HCT116 (cell line): ENCODE measurements at regions not wholly inside any gene's neighbourhood (a gene's known extent, or its start where the extent isn't known, plus 50 kb on each side); places are given as distances from the start of the nearest gene placed in this dataset.

Experiments
- ATAC-seq: fragments of 200-7000 bp; cut with Tn5 transposase; 2 replicates; pipeline ENCODE4 v1.9.1; 2020; ENCODE audit warnings: mild to moderate bottlenecking, moderate library complexity
- BruUV-seq: library from RNA; stranded (reverse); fragments of 400-500 nt; replicated peaks from 2 replicates; lab custom pipeline; 2021; lab: Mats Ljungman, UMichigan
- CTCF ChIA-PET: fragments of 300-600 bp; sonication (Branson Sonifier 250); formaldehyde crosslinking; loops from one replicate; lab custom pipeline; 2021; ENCODE audit warnings: antibody characterized with exemption; lab: Charles Lee
- POLR2A ChIA-PET: fragments of 300-600, 350-600 bp; sonication (Branson Sonifier 250); formaldehyde crosslinking; loops from one replicate; lab custom pipeline; 2021; ENCODE audit warnings: antibody characterized with exemption; lab: Charles Lee
- RAD21 ChIA-PET, 2 experiments: fragments of 300-600 bp; sonication (Branson Sonifier 250); formaldehyde crosslinking; loops; one replicate each; lab custom pipeline; 2023; ENCODE audit warnings: low total read pairs in 2 of 2; ENCODE audit not compliant: uncharacterized antibody in 2 of 2, unreplicated experiment in 2 of 2, low non-redundant PET in 1 of 2; lab: Charles Lee
- DNase-seq: peaks from one replicate; pipeline ENCODE4 v3.0.0-alpha.2; 2010; ENCODE audit warnings: low read depth, low spot score
- H2AFZ ChIP-seq: fragments of 200-600 bp; shearing (Covaris generic), sonication (generic); 2 replicates; pipeline ENCODE4 v1.6.1; 2017; ENCODE audit warnings: low read depth, mixed run types, mixed read lengths, antibody characterized with exemption, low read length; ENCODE audit not compliant: poor library complexity, severe bottlenecking
- H3K27ac ChIP-seq: 2 replicates; pipeline ENCODE4 v1.5.1; 2012; ENCODE audit warnings: low read depth, low read length
- H3K27me3 ChIP-seq: fragments of 200-600 bp; sonication (generic); 2 replicates; pipeline ENCODE4 v1.6.1; 2016; ENCODE audit warnings: mixed run types, low read length, mixed read lengths; ENCODE audit not compliant: insufficient read depth
- H3K36me3 ChIP-seq, 2 experiments: fragments of 200-500 bp in 1 of 2; fragments of 200-600 bp in 1 of 2; sonication (Bioruptor generic) in 1 of 2; sonication (generic) in 1 of 2; 2 replicates each; pipeline versions ENCODE4 v1.5.1 to v1.6.1; 2014 to 2016; ENCODE audit warnings: low read length in 2 of 2, inconsistent platforms in 1 of 2, mixed read lengths in 1 of 2, mixed run types in 1 of 2; ENCODE audit not compliant: insufficient read depth in 2 of 2, control insufficient read depth in 1 of 2
- H3K4me1 ChIP-seq, 2 experiments: fragments of 200-600 bp in 1 of 2; sonication (generic) in 1 of 2; 2 replicates each; pipeline versions ENCODE4 v1.5.1 to v1.6.1; 2012 to 2017; ENCODE audit warnings: low read length in 2 of 2, inconsistent platforms in 1 of 2, mild to moderate bottlenecking in 1 of 2, mixed read lengths in 1 of 2, mixed run types in 1 of 2, moderate library complexity in 1 of 2; ENCODE audit not compliant: insufficient read depth in 2 of 2, control insufficient read depth in 1 of 2
- H3K4me2 ChIP-seq: fragments of 200-600 bp; sonication (generic); 2 replicates; pipeline ENCODE4 v1.6.1; 2017; ENCODE audit warnings: mixed run types, low read length, mixed read lengths
- H3K4me3 ChIP-seq, 2 experiments: fragments of 200-600 bp in 1 of 2; sonication (generic) in 1 of 2; replicated peaks in 1 of 2; 2 replicates each; pipeline ENCODE4 v1.5.1; 2011 to 2016; ENCODE audit warnings: low read length in 2 of 2, control low read depth in 1 of 2, low read depth in 1 of 2, mild to moderate bottlenecking in 1 of 2, mixed read lengths in 1 of 2, mixed run types in 1 of 2
- H3K79me2 ChIP-seq: fragments of 200-600 bp; sonication (generic); 2 replicates; pipeline ENCODE4 v1.6.1; 2017; ENCODE audit warnings: mild to moderate bottlenecking, mixed run types, low read length, moderate library complexity, mixed read lengths; ENCODE audit not compliant: insufficient read depth
- H3K9ac ChIP-seq: fragments of 200-600 bp; sonication (generic); 2 replicates; pipeline ENCODE4 v1.6.1; 2016; ENCODE audit warnings: low read length, mixed read lengths
- H3K9me2 ChIP-seq: fragments of 200-600 bp; sonication (generic), shearing (Covaris generic); 2 replicates; pipeline ENCODE4 v1.6.1; 2017; ENCODE audit warnings: mixed run types, mild to moderate bottlenecking, moderate library complexity; ENCODE audit not compliant: insufficient read depth
- H3K9me3 ChIP-seq, 2 experiments: fragments of 200-500 bp in 1 of 2; fragments of 200-600 bp in 1 of 2; sonication (Bioruptor generic) in 1 of 2; sonication (generic) in 1 of 2; 2 replicates each; pipeline ENCODE4 v1.6.1; 2014 to 2017; ENCODE audit warnings: low read length in 2 of 2, mixed read lengths in 2 of 2, inconsistent platforms in 1 of 2, low read depth in 1 of 2, mild to moderate bottlenecking in 1 of 2, mixed run types in 1 of 2, moderate library complexity in 1 of 2; ENCODE audit not compliant: control insufficient read depth in 1 of 2, insufficient read depth in 1 of 2
- H4K20me1 ChIP-seq: fragments of 200-600 bp; sonication (generic), shearing (Covaris generic); 2 replicates; pipeline ENCODE4 v1.6.1; 2017; ENCODE audit warnings: mixed run types, mild to moderate bottlenecking, moderate library complexity; ENCODE audit not compliant: insufficient read depth
- CEBPB ChIP-seq: IDR thresholded peaks from 2 replicates; pipeline ENCODE4 v1.6.1; 2012; ENCODE audit warnings: low read depth
- EZH2phosphoT487 ChIP-seq: fragments of 200-600 bp; IDR thresholded peaks from 2 replicates; pipeline ENCODE4 v1.6.1; 2018; ENCODE audit warnings: antibody characterized with exemption, borderline replicate concordance
- FOSL1 ChIP-seq: IDR thresholded peaks from 2 replicates; pipeline ENCODE4 v1.6.1; 2012; ENCODE audit warnings: low read depth
- JUND ChIP-seq: IDR thresholded peaks from 2 replicates; pipeline ENCODE4 v1.6.1; 2012
- POLR2A ChIP-seq: IDR thresholded peaks from 2 replicates; pipeline ENCODE4 v1.7.0; 2011; ENCODE audit warnings: borderline replicate concordance; ENCODE audit not compliant: insufficient read depth, insufficient read length; ENCODE audit errors: extremely low read depth
- POLR2AphosphoS5 ChIP-seq: IDR thresholded peaks from 2 replicates; pipeline ENCODE4 v1.6.1; 2011; ENCODE audit warnings: mild to moderate bottlenecking, low read depth, low read length, moderate library complexity
- REST ChIP-seq: IDR thresholded peaks from 2 replicates; pipeline ENCODE4 v1.6.1; 2012; ENCODE audit warnings: low read depth
- SRF ChIP-seq: IDR thresholded peaks from 2 replicates; pipeline ENCODE4 v1.6.1; 2012; ENCODE audit warnings: low read depth
- YY1 ChIP-seq: IDR thresholded peaks from 2 replicates; pipeline ENCODE4 v1.6.1; 2011; ENCODE audit warnings: low read length, low read depth, moderate library complexity, mild to moderate bottlenecking; ENCODE audit not compliant: insufficient replicate concordance; ENCODE audit errors: extremely low read depth
- ZFX ChIP-seq: fragments of 450-650 bp; IDR thresholded peaks from 2 replicates; pipeline ENCODE4 v1.6.1; 2017
- intact Hi-C: fragments of 100-400 bp; cut with micrococcal nuclease; formaldehyde crosslinking; loops from 2 replicates; pipeline ENCODE4 v1.10.0; 2022

GRCh38 chr12:87280893-87281292, 748.3 kb downstream of the C12orf50 start:
- DNase-seq: no peak
- Histone ChIP-seq H3K9ac (no peak overlapping the region), H3K79me2 (no peaks in the 10 kb centered on the region), H3K9me2 (no peaks in the 10 kb centered on the region), H4K20me1 (no peaks in the 10 kb centered on the region), H3K27ac (no peak overlapping the region), H3K27me3 (no peaks in the 10 kb centered on the region), H3K36me3 (no peaks in the 10 kb centered on the region), H3K4me2 (no peak overlapping the region), H2AFZ (no peak overlapping the region), H3K4me3 (no peak overlapping the region), H3K4me1 (no peaks in the 10 kb centered on the region), H3K9me3 (no peaks in the 10 kb centered on the region)
- RAD21 ChIA-PET: no interaction called here
- no peak for ATAC-seq
- intact Hi-C loops: no loop called here
- BruUV-seq: no TSS peak
- TF ChIP-seq EZH2phosphoT487 (no peak), JUND (no peak), POLR2A (no peak), CEBPB (no peak), YY1 (no peak), REST (no peak), ZFX (no peak)
- POLR2A ChIA-PET: no interaction called here
- CTCF ChIA-PET: no interaction called here

- RAD21 ChIA-PET: no interaction called here
- H3K4me3 ChIP-seq: no peak overlapping the region
- no peak for ATAC-seq
- no peaks in the 10 kb centered on the region for H3K79me2 ChIP-seq
- H3K4me2 ChIP-seq: no peak overlapping the region
- no TSS peak for BruUV-seq
- TF ChIP-seq POLR2AphosphoS5 (no peak), SRF (no peak), FOSL1 (no peak)
- TF ChIP-seq, all 23 proteins: peak for 0
- intact Hi-C loops: no loop called here
- no peaks in the 10 kb centered on the region for H3K9me3 ChIP-seq
- no peak overlapping the region for H2AFZ ChIP-seq
- H3K4me1 ChIP-seq: no peaks in the 10 kb centered on the region
- ChIA-PET CTCF (no interaction called here), POLR2A (no interaction called here)
- H3K27me3 ChIP-seq: no peaks in the 10 kb centered on the region
- H3K36me3 ChIP-seq: no peaks in the 10 kb centered on the region
- no peaks in the 10 kb centered on the region for H4K20me1 ChIP-seq
- no peak for DNase-seq
- no peaks in the 10 kb centered on the region for H3K9me2 ChIP-seq
- no peak overlapping the region for H3K9ac ChIP-seq
- no peak overlapping the region for H3K27ac ChIP-seq
Observed at GRCh38 chr12:87280356-87280755, 748.8 kb downstream of the C12orf50 start.
